SU-DHL-6 (cell line): ENCODE measurements at regions not wholly inside any gene's neighbourhood (a gene's known extent, or its start where the extent isn't known, plus 50 kb on each side); places are given as distances from the start of the nearest gene placed in this dataset.

Experiments used
- H2AFZ ChIP-seq: fragments of 200-600 bp; sonication (generic); 2 replicates; pipeline ENCODE4 v1.6.1; 2014; ENCODE audit warnings: low read depth, mild to moderate bottlenecking, moderate library complexity, mixed read lengths, antibody characterized with exemption, low read length; ENCODE audit not compliant: severe bottlenecking
- H3F3A ChIP-seq: fragments of 200-600 bp; shearing (Covaris generic); 2 replicates; pipeline ENCODE4 v1.6.0; 2016; ENCODE audit warnings: antibody characterized with exemption, mild to moderate bottlenecking; ENCODE audit not compliant: insufficient read depth
- H3K27ac ChIP-seq: fragments of 200-600 bp; sonication (generic); 2 replicates; pipeline ENCODE4 v1.5.1; 2016; ENCODE audit warnings: low read depth, mild to moderate bottlenecking, low read length, moderate library complexity, mixed read lengths
- H3K27me3 ChIP-seq: fragments of 200-600 bp; sonication (generic), shearing (Covaris generic); 2 replicates; pipeline ENCODE4 v1.6.0; 2014; ENCODE audit warnings: mild to moderate bottlenecking, low read length
- H3K36me3 ChIP-seq: fragments of 200-600 bp; sonication (generic); 2 replicates; pipeline ENCODE4 v1.6.1; 2014; ENCODE audit warnings: mild to moderate bottlenecking, low read length, mixed read lengths
- H3K4me2 ChIP-seq: fragments of 300-600, 200-600 bp; shearing (Covaris generic), sonication (generic); 2 replicates; pipeline ENCODE4 v1.6.0; 2014; ENCODE audit warnings: low read length, low read depth, mild to moderate bottlenecking; ENCODE audit not compliant: poor library complexity, severe bottlenecking
- H3K4me3 ChIP-seq: fragments of 200-600 bp; sonication (generic); 2 replicates; pipeline ENCODE4 v1.5.1; 2014; ENCODE audit warnings: antibody characterized with exemption, low read length, mild to moderate bottlenecking, mixed read lengths; ENCODE audit not compliant: insufficient read depth, poor library complexity, severe bottlenecking
- H3K79me2 ChIP-seq: fragments of 200-600 bp; sonication (generic); 2 replicates; pipeline ENCODE4 v1.6.1; 2014; ENCODE audit warnings: mild to moderate bottlenecking, low read length, moderate library complexity; ENCODE audit not compliant: insufficient read depth
- H3K9ac ChIP-seq: fragments of 200-600 bp; sonication (generic); 2 replicates; pipeline ENCODE4 v1.7.0; 2014; ENCODE audit warnings: mild to moderate bottlenecking, low read length
- H3K9me2 ChIP-seq: fragments of 200-600 bp; sonication (generic); replicated peaks from 2 replicates; pipeline ENCODE4 v1.6.1; 2014; ENCODE audit warnings: low read length; ENCODE audit not compliant: insufficient read depth
- H3K9me3 ChIP-seq: fragments of 200-600 bp; sonication (generic); 2 replicates; pipeline ENCODE4 v1.6.1; 2014; ENCODE audit warnings: low read length, mixed read lengths; ENCODE audit not compliant: insufficient read depth
- H4K20me1 ChIP-seq: fragments of 200-600 bp; sonication (generic); 2 replicates; pipeline ENCODE4 v1.6.1; 2014; ENCODE audit warnings: low read depth, mild to moderate bottlenecking, antibody characterized with exemption, low read length, moderate library complexity, mixed read lengths
- EZH2phosphoT487 ChIP-seq: fragments of 200-600 bp; sonication (generic), shearing (Covaris generic); conservative IDR thresholded peaks from 2 replicates; pipeline ENCODE4 v1.6.1; 2018; ENCODE audit warnings: mild to moderate bottlenecking, antibody characterized with exemption, low read length, moderate library complexity, mixed read lengths
- TF ChIP-seq, protein P1 (sequence below): fragments of 200-600 bp; sonication (generic); IDR thresholded peaks from one replicate; pipeline ENCODE4 v1.5.1; 2017; ENCODE audit warnings: antibody characterized with exemption, mild to moderate bottlenecking, low read length, moderate library complexity; ENCODE audit not compliant: insufficient read depth, poor library complexity, severe bottlenecking

DNA sequence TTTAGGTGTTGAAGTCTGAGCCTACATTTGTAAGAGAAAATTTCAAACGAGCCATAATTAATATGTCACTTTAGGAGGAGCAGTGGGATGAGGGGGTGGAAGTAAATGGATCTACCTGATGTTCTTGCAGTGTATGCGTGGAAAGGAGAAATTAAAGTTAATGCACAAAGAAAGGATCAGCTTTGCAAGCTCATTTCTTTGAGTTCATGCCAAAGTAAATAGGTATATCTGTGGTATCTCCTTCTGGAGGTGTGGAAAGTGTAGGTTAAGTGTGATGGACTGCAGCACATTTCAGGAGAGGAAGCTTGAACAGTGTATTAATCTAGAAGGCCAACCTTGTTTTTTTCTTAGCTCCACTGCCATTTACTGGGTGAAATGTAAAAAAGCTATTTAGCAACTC is 307.5 kb upstream of the ZEB2 start:
- Histone ChIP-seq H3K9me2 (no peaks in the 10 kb centered on the region), H3K9me3 (no peaks in the 10 kb centered on the region), H3K79me2 (no peaks in the 10 kb centered on the region), H2AFZ (no peak overlapping the region), H4K20me1 (no peaks in the 10 kb centered on the region), H3K27ac (no peak overlapping the region), H3K4me3 (no peak overlapping the region), H3K4me2 (no peak overlapping the region), H3K9ac (no peak overlapping the region), H3F3A (no peaks in the 10 kb centered on the region), H3K27me3 (no peaks in the 10 kb centered on the region), H3K36me3 (no peaks in the 10 kb centered on the region)
- TF ChIP-seq, protein P1, sequence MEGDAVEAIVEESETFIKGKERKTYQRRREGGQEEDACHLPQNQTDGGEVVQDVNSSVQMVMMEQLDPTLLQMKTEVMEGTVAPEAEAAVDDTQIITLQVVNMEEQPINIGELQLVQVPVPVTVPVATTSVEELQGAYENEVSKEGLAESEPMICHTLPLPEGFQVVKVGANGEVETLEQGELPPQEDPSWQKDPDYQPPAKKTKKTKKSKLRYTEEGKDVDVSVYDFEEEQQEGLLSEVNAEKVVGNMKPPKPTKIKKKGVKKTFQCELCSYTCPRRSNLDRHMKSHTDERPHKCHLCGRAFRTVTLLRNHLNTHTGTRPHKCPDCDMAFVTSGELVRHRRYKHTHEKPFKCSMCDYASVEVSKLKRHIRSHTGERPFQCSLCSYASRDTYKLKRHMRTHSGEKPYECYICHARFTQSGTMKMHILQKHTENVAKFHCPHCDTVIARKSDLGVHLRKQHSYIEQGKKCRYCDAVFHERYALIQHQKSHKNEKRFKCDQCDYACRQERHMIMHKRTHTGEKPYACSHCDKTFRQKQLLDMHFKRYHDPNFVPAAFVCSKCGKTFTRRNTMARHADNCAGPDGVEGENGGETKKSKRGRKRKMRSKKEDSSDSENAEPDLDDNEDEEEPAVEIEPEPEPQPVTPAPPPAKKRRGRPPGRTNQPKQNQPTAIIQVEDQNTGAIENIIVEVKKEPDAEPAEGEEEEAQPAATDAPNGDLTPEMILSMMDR = no peak
- TF ChIP-seq EZH2phosphoT487 = no peak

DNA sequence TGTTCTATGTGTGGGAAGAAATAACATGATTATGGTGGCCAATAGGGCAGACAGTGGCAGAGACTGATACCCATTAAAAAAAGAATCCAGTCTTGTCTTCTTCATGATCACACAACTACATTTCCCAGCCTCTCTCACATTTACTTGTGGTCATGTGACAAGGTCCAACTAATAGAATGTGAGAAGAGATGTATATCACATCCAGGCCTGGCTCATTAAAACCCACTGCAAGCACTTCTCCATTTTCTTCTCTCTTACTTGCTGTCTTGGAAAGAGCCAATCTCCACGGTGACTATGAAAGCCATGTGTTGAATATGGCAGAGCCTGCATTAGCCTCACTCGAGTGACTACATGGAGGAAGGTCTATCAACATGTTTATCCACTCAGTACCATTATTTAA is 306.2 kb upstream of the ZEB2 start:
- H3K27me3 ChIP-seq = no peaks in the 10 kb centered on the region
- TF ChIP-seq, protein P1 = no peak
- TF ChIP-seq EZH2phosphoT487 = no peak
- no peak overlapping the region for H3K4me3 ChIP-seq
- no peaks in the 10 kb centered on the region for H3K9me2 ChIP-seq
- no peaks in the 10 kb centered on the region for H3K79me2 ChIP-seq
- H3K4me2 ChIP-seq = no peak overlapping the region
- H3K9me3 ChIP-seq = no peaks in the 10 kb centered on the region
- H3K36me3 ChIP-seq = no peaks in the 10 kb centered on the region
- H3K9ac ChIP-seq = no peak overlapping the region
- H2AFZ ChIP-seq = no peak overlapping the region
- no peaks in the 10 kb centered on the region for H3F3A ChIP-seq
- no peak overlapping the region for H3K27ac ChIP-seq
- no peaks in the 10 kb centered on the region for H4K20me1 ChIP-seq

DNA sequence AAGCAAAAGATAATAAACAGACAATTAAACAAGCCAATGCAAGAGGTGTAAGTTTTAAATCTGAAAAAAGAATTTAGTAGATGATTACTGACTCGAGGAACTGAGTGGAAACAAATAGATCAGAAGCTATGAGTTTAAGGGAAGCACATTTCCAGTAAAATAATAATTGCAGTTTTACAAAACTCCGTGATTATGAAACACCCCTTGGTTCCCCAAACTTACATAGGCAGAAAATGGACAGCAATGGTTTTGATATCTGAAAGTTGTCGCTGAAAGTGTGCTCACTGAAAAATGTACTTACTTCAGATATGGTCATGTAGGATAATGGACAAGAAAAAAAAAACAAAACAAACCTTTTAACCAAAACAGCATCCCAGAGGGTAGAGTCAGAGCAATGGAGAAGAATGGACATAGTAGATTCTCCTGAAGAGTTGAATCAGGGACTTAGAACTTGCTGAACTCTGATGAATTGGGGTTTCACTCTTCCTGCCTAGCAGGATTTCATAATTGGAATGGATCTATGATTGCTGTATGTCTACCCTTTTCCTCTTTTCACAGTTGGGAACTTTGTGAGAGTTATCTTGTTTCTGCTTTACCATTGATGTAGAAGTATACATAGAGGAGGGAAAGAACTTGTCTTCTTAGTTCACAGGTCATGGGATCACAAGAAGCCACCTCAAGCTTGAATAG is 305.6 kb upstream of the ZEB2 start:
- Histone ChIP-seq H3K79me2 (no peaks in the 10 kb centered on the region), H2AFZ (no peak overlapping the region), H3K4me3 (no peak overlapping the region), H3K4me2 (no peak overlapping the region), H3K9me2 (no peaks in the 10 kb centered on the region), H3F3A (no peaks in the 10 kb centered on the region), H3K27me3 (no peaks in the 10 kb centered on the region), H3K27ac (no peak overlapping the region), H3K36me3 (no peaks in the 10 kb centered on the region), H3K9me3 (no peaks in the 10 kb centered on the region), H4K20me1 (no peaks in the 10 kb centered on the region), H3K9ac (no peak overlapping the region)
- no peak for TF ChIP-seq EZH2phosphoT487
- TF ChIP-seq, protein P1 = no peak
